HepG2 (cell line): ENCODE measurements at regions not wholly inside any gene's neighbourhood (a gene's known extent, or its start where the extent isn't known, plus 50 kb on each side); places are given as distances from the start of the nearest gene placed in this dataset.

Experiments used
- ATAC-seq: fragments of 200-7000 bp; cut with Tn5 transposase; 3 replicates; pipeline ENCODE4 v1.9.1; 2020; ENCODE audit warnings: mild to moderate bottlenecking, moderate library complexity
- BruUV-seq: library from RNA; stranded (reverse); fragments of 400-500 nt; replicated peaks from 2 replicates; lab custom pipeline; 2021; lab: Mats Ljungman, UMichigan
- CTCF ChIA-PET: fragments of 300-600 bp; formaldehyde crosslinking; extraction: SDS; loops from one replicate; lab custom pipeline; 2021; ENCODE audit warnings: low total read pairs, inconsistent platforms, low intra/inter-chr PET ratio; lab: Yijun Ruan, JAX
- POLR2A ChIA-PET: fragments of 350-600 bp; sonication (Branson Sonifier 250); formaldehyde crosslinking; loops from one replicate; lab custom pipeline; 2020; ENCODE audit warnings: antibody characterized with exemption, inconsistent platforms; lab: Yijun Ruan, JAX
- DNase-seq: peaks from one replicate; pipeline ENCODE4 v3.0.0-alpha.2; 2015; ENCODE audit warnings: low spot score
- FAIRE-seq: peaks from 3 replicates; lab custom pipeline; 2011; peaks lifted over from hg19 to GRCh38; lab: Jason Lieb, UNC
- H2AFZ ChIP-seq: one replicate; pipeline ENCODE4 v1.6.1; 2011; ENCODE audit warnings: low read length, inconsistent platforms
- H3K27ac ChIP-seq: fragments of 300-600 bp; 3 replicates; pipeline ENCODE4 v1.8.0; 2011; ENCODE audit warnings: mixed run types, mild to moderate bottlenecking, mixed read lengths, low read length, inconsistent platforms; ENCODE audit not compliant: insufficient read depth; ENCODE audit errors: extremely low read length
- H3K27me3 ChIP-seq, 2 experiments: fragments of 200-600 bp in 1 of 2; 2 replicates in 1 of 2; 3 replicates in 1 of 2; pipeline versions ENCODE4 v1.6.0 to v1.8.0; 2011; ENCODE audit warnings: low read length in 2 of 2, mild to moderate bottlenecking in 2 of 2, moderate library complexity in 2 of 2, inconsistent platforms in 1 of 2; ENCODE audit not compliant: insufficient read depth in 2 of 2, control insufficient read depth in 1 of 2
- H3K36me3 ChIP-seq, 2 experiments: fragments of 200-600 bp in 1 of 2; replicated peaks in 1 of 2; 2 replicates in 1 of 2; 3 replicates in 1 of 2; pipeline versions ENCODE4 v1.5.1 to v1.8.0; 2011; ENCODE audit warnings: low read length in 2 of 2, inconsistent platforms in 1 of 2; ENCODE audit not compliant: insufficient read depth in 2 of 2, control insufficient read depth in 1 of 2
- H3K4me1 ChIP-seq: 2 replicates; pipeline ENCODE4 v1.5.1; 2012; ENCODE audit warnings: low read length, inconsistent platforms; ENCODE audit not compliant: insufficient read depth
- H3K4me2 ChIP-seq: 2 replicates; pipeline ENCODE4 v1.6.0; 2011; ENCODE audit warnings: low read depth, low read length, inconsistent platforms
- H3K4me3 ChIP-seq, 3 experiments: fragments of 200-600 bp in 1 of 3; sonication (generic), shearing (Covaris generic) in 1 of 3; replicated peaks in 1 of 3; 2 replicates each; pipeline ENCODE4 v1.5.1; 2011 to 2016; ENCODE audit warnings: low read length in 3 of 3, inconsistent platforms in 2 of 3, low read depth in 2 of 3, mild to moderate bottlenecking in 2 of 3, control low read depth in 1 of 3, mixed read lengths in 1 of 3; ENCODE audit not compliant: insufficient read depth in 1 of 3
- H3K79me2 ChIP-seq: one replicate; pipeline ENCODE4 v1.6.1; 2011; ENCODE audit warnings: low read length, inconsistent platforms; ENCODE audit not compliant: insufficient read depth
- H3K9ac ChIP-seq: 2 replicates; pipeline ENCODE4 v1.6.0; 2011; ENCODE audit warnings: mild to moderate bottlenecking, low read depth, low read length, inconsistent platforms; ENCODE audit not compliant: insufficient read depth
- H3K9me3 ChIP-seq: 2 replicates; pipeline ENCODE4 v1.5.1; 2012; ENCODE audit warnings: mild to moderate bottlenecking, low read length
- H4K20me1 ChIP-seq: 2 replicates; pipeline ENCODE4 v1.6.0; 2011; ENCODE audit warnings: inconsistent platforms, mild to moderate bottlenecking, low read length, moderate library complexity; ENCODE audit not compliant: insufficient read depth
- CREM ChIP-seq, 2 experiments: sonication (generic) in 1 of 2; formaldehyde crosslinking in 1 of 2; IDR thresholded peaks; 2 replicates each; pipeline versions ENCODE4 v1.4.0 to v1.6.1; 2016 to 2020; ENCODE audit warnings: antibody characterized with exemption in 1 of 2, mild to moderate bottlenecking in 1 of 2, missing genetic modification reagents in 1 of 2
- DRAP1 ChIP-seq: IDR thresholded peaks from 2 replicates; pipeline ENCODE4 v1.6.1; 2016; ENCODE audit warnings: missing genetic modification reagents, missing compliant biosample characterization
- EEA1 ChIP-seq: sonication (generic); formaldehyde crosslinking; IDR thresholded peaks from 2 replicates; pipeline ENCODE4 v1.5.1; 2020; ENCODE audit warnings: mild to moderate bottlenecking, missing genetic modification reagents, borderline replicate concordance
- NFIC ChIP-seq: IDR thresholded peaks from 2 replicates; pipeline ENCODE4 v1.6.1; 2012; ENCODE audit warnings: mild to moderate bottlenecking, low read length, inconsistent platforms
- RBM39 ChIP-seq: fragments of 200-400 bp; formaldehyde crosslinking; IDR thresholded peaks from one replicate; pipeline ENCODE4 v1.6.1; 2018; ENCODE audit warnings: antibody characterized with exemption, mild to moderate bottlenecking, low read depth, low read length; ENCODE audit not compliant: poor library complexity, severe bottlenecking
- REPIN1 ChIP-seq: sonication (generic); formaldehyde crosslinking; IDR thresholded peaks from 2 replicates; pipeline ENCODE4 v1.8.0; 2022; ENCODE audit warnings: missing genetic modification reagents, low read depth, mild to moderate bottlenecking, borderline replicate concordance
- ZNF660 ChIP-seq: sonication (generic); formaldehyde crosslinking; IDR thresholded peaks from 2 replicates; pipeline ENCODE4 v1.5.1; 2020; ENCODE audit warnings: mild to moderate bottlenecking, low read depth, missing genetic modification reagents, borderline replicate concordance
- ZSCAN25 ChIP-seq: sonication (generic); formaldehyde crosslinking; IDR thresholded peaks from 2 replicates; pipeline ENCODE4 v1.8.0; 2022; ENCODE audit warnings: mild to moderate bottlenecking, missing genetic modification reagents
- WGBS: methylation state at CpG from one replicate; pipeline ENCODE4 v1.1.6; 2017; ENCODE audit warnings: low lambda C conversion rate; 5-methylcytosine and 5-hydroxymethylcytosine counted together
- in situ Hi-C: cut with HindIII; loops from 2 replicates; pipeline ENCODE4 v1.10.0; 2017; ENCODE audit warnings: low pct_unique_long_range_greater_than_20kb; ENCODE audit not compliant: extremely low pct_ligation_motif_present
- intact Hi-C: fragments of 100-400 bp; cut with micrococcal nuclease; formaldehyde crosslinking; loops from one replicate; pipeline ENCODE4 v1.10.0; 2022; ENCODE audit not compliant: unreplicated experiment
- TF ChIP-seq, protein P1 (sequence below): sonication (generic); formaldehyde crosslinking; IDR thresholded peaks from 2 replicates; pipeline ENCODE4 v1.8.0; 2023; ENCODE audit warnings: mild to moderate bottlenecking, missing genetic modification reagents

GRCh38 chr3:154542837-154543236 is 112.8 kb upstream of the GPR149 start:
- no peak overlapping the region for H2AFZ ChIP-seq
- ChIA-PET POLR2A (no interaction called here), CTCF (no interaction called here)
- no peaks in the 10 kb centered on the region for H3K4me1 ChIP-seq
- no peak overlapping the region for H3K9ac ChIP-seq
- ATAC-seq (no peak), DNase-seq (no peak), FAIRE-seq (no peak)
- H3K27ac ChIP-seq: no peak overlapping the region
- no peak overlapping the region for H3K4me3 ChIP-seq
- H3K79me2 ChIP-seq: no peaks in the 10 kb centered on the region
- TF ChIP-seq DRAP1 (CRISPR knock-in tag) (no peak), ZSCAN25 (CRISPR knock-in tag) (no peak), NFIC (no peak), CREM (IDR thresholded peaks at IDR 0.05) (no peak), CREM (CRISPR knock-in tag; IDR thresholded peaks at IDR 0.05) (no peak), REPIN1 (CRISPR knock-in tag) (no peak), EEA1 (CRISPR knock-in tag) (no peak), RBM39 (no peak), ZNF660 (CRISPR knock-in tag) (no peak)
- TF ChIP-seq, protein P1, sequence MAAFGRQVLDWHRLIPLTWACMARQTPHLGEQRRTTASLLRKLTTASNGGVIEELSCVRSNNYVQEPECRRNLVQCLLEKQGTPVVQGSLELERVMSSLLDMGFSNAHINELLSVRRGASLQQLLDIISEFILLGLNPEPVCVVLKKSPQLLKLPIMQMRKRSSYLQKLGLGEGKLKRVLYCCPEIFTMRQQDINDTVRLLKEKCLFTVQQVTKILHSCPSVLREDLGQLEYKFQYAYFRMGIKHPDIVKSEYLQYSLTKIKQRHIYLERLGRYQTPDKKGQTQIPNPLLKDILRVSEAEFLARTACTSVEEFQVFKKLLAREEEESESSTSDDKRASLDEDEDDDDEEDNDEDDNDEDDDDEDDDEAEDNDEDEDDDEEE (CRISPR knock-in tag): no peak
- no peaks in the 10 kb centered on the region for H3K36me3 ChIP-seq
- no peaks in the 10 kb centered on the region for H3K27me3 ChIP-seq
- intact Hi-C loops (no loop called here), in situ Hi-C loops (no loop called here)
- WGBS: 2% methylated on average over 3 of the region's 3 CpGs
- no peaks in the 10 kb centered on the region for H4K20me1 ChIP-seq
- no peak overlapping the region for H3K4me2 ChIP-seq
- no peaks in the 10 kb centered on the region for H3K9me3 ChIP-seq
- BruUV-seq: no TSS peak
